HEK293T (cell line): ENCODE measurements at regions not wholly inside any gene's neighbourhood (a gene's known extent, or its start where the extent isn't known, plus 50 kb on each side); places are given as distances from the start of the nearest gene placed in this dataset.

Experiments used
- CTCF ChIA-PET: fragments of 350-600 bp; formaldehyde crosslinking; extraction: SDS; loops from one replicate; lab custom pipeline; 2021; ENCODE audit warnings: antibody characterized with exemption, inconsistent platforms; lab: Yijun Ruan, JAX
- POLR2A ChIA-PET: fragments of 350-600 bp; formaldehyde crosslinking; extraction: SDS; loops from one replicate; lab custom pipeline; 2020; ENCODE audit warnings: antibody characterized with exemption, inconsistent platforms; lab: Yijun Ruan, JAX
- DNase-seq: peaks from one replicate; pipeline ENCODE4 v3.0.0; 2012; ENCODE audit warnings: mixed read lengths; ENCODE audit errors: extremely low spot score
- ARNT ChIP-seq: fragments of 450-650 bp; IDR thresholded peaks from 2 replicates; pipeline ENCODE4 v1.6.1; 2017; ENCODE audit warnings: mild to moderate bottlenecking
- BHLHE40 ChIP-seq: fragments of 450-650 bp; IDR thresholded peaks from 2 replicates; pipeline ENCODE4 v1.6.1; 2016; ENCODE audit warnings: mild to moderate bottlenecking, moderate library complexity, borderline replicate concordance
- CTBP1 ChIP-seq: fragments of 450-650 bp; IDR thresholded peaks from 2 replicates; pipeline ENCODE4 v1.6.1; 2016; ENCODE audit warnings: borderline replicate concordance
- ELF4 ChIP-seq: fragments of 450-650 bp; IDR thresholded peaks from 2 replicates; pipeline ENCODE4 v1.6.1; 2017; ENCODE audit warnings: antibody characterized with exemption
- FOXA1 ChIP-seq: fragments of 450-650 bp; IDR thresholded peaks from 2 replicates; pipeline ENCODE4 v1.6.1; 2016; ENCODE audit warnings: mild to moderate bottlenecking
- FOXK2 ChIP-seq: fragments of 450-650 bp; IDR thresholded peaks from 2 replicates; pipeline ENCODE4 v1.6.1; 2016; ENCODE audit warnings: mild to moderate bottlenecking
- FOXM1 ChIP-seq: fragments of 450-650 bp; IDR thresholded peaks from 2 replicates; pipeline ENCODE4 v1.6.1; 2017; ENCODE audit warnings: mild to moderate bottlenecking, borderline replicate concordance
- HDGF ChIP-seq: fragments of 450-650 bp; IDR thresholded peaks from 2 replicates; pipeline ENCODE4 v1.6.1; 2017; ENCODE audit warnings: antibody characterized with exemption, borderline replicate concordance
- L3MBTL2 ChIP-seq: fragments of 450-650 bp; conservative IDR thresholded peaks from 2 replicates; pipeline ENCODE4 v1.6.1; 2016; ENCODE audit warnings: mild to moderate bottlenecking
- LEF1 ChIP-seq: fragments of 450-650 bp; IDR thresholded peaks from 2 replicates; pipeline ENCODE4 v1.6.1; 2017; ENCODE audit warnings: mild to moderate bottlenecking, borderline replicate concordance
- NFRKB ChIP-seq: fragments of 450-650 bp; IDR thresholded peaks from 2 replicates; pipeline ENCODE4 v1.6.1; 2016; ENCODE audit warnings: mild to moderate bottlenecking, moderate library complexity
- SP1 ChIP-seq: fragments of 450-650 bp; IDR thresholded peaks from 2 replicates; pipeline ENCODE4 v1.6.1; 2017
- SUZ12 ChIP-seq: fragments of 450-650 bp; IDR thresholded peaks from 2 replicates; pipeline ENCODE4 v1.6.1; 2016; ENCODE audit warnings: mild to moderate bottlenecking
- TARDBP ChIP-seq: fragments of 450-650 bp; IDR thresholded peaks from 2 replicates; pipeline ENCODE4 v1.6.1; 2016
- ZNF384 ChIP-seq: fragments of 450-650 bp; IDR thresholded peaks from 2 replicates; pipeline ENCODE4 v1.6.1; 2016
- TF ChIP-seq, protein P1 (sequence below): fragments of 450-650 bp; IDR thresholded peaks from 2 replicates; pipeline ENCODE4 v1.6.1; 2016

DNA sequence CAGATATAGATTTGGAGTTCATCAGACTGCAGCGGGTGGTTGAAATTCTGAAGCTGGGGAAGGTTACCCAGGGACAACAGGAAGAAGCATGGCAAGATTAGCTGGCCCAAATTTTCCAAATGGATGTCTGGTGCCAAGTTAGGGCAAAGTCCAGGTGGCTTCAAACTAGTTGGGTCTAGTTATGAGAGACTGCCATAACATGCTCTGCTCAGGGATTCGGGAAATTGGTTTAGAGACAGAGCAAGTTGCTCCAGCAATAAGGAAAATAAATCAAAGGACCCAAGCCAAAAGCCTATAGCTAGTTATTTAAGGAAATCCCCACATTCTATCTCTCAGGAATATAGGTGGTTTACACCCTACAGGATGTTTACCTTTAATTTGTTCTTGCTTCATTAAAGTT lies 125.7 kb upstream of the BTG1 start:
- POLR2A ChIA-PET = no interaction called here
- CTCF ChIA-PET = interaction anchor here (0.7 kb wide), 1 partner anchor 18 kb away, joined by 3 read pairs; no protein-coding TSS in a partner anchor
- no peak for DNase-seq
- TF ChIP-seq LEF1 (no peak), CTBP1 (no peak), FOXK2 (no peak), NFRKB (no peak), FOXM1 (no peak), L3MBTL2 (no peak), ZNF384 (no peak), ELF4 (no peak), ARNT (no peak), SUZ12 (no peak), HDGF (no peak), FOXA1 (no peak), SP1 (no peak), TARDBP (no peak), BHLHE40 (no peak)
- TF ChIP-seq, protein P1, sequence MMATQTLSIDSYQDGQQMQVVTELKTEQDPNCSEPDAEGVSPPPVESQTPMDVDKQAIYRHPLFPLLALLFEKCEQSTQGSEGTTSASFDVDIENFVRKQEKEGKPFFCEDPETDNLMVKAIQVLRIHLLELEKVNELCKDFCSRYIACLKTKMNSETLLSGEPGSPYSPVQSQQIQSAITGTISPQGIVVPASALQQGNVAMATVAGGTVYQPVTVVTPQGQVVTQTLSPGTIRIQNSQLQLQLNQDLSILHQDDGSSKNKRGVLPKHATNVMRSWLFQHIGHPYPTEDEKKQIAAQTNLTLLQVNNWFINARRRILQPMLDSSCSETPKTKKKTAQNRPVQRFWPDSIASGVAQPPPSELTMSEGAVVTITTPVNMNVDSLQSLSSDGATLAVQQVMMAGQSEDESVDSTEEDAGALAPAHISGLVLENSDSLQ = no peak

DNA sequence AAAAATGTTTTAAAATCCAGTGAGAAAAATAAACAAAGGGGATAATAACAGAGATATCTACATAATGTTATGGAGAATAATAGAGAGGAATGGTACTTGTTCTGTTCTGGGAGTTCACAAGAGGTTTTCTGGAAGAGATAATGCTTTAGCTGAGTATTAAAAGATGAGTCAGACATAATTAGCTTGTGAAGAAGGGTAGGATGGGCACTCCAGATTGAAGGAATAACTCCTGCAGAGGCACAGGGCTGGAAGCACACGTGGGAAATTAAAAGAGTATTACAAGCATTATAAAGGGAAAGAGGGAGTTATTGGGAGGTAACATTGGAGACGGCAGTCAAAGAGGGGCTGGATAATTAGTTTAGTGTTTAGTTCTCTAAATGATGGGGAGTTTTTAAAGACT lies 124.9 kb upstream of the BTG1 start:
- CTCF ChIA-PET = no interaction called here
- no peak for DNase-seq
- TF ChIP-seq BHLHE40 (no peak), FOXM1 (no peak), ELF4 (no peak), FOXA1 (no peak), FOXK2 (no peak), NFRKB (no peak), ZNF384 (no peak), HDGF (no peak), SUZ12 (no peak), ARNT (no peak), CTBP1 (no peak), LEF1 (no peak), L3MBTL2 (no peak)
- TF ChIP-seq, protein P1 = no peak
- POLR2A ChIA-PET = no interaction called here

DNA sequence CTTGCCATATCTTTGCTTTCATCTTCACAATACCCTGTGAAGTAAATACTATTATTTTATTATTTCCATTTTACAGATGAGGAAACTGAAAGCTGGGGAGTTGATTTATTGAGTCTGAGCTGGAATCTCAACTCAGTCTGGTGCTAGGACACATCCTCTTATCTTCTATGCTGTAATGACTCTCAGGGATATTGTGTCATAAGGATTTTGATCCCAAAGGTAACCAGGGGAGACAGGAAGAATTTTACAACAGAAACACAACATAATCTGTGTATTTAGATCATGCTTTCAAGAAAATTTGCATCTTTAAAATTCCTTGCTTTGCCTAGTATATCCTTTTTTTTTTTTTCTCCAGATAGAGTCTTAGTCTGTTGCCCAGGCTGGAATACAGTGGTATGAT lies 123.3 kb upstream of the BTG1 start:
- no peak for DNase-seq
- ChIA-PET POLR2A (no interaction called here), CTCF (no interaction called here)
- TF ChIP-seq SUZ12 (no peak), SP1 (no peak), ARNT (no peak), FOXM1 (no peak), FOXA1 (no peak), TARDBP (no peak)
- TF ChIP-seq, protein P1 = no peak

DNA sequence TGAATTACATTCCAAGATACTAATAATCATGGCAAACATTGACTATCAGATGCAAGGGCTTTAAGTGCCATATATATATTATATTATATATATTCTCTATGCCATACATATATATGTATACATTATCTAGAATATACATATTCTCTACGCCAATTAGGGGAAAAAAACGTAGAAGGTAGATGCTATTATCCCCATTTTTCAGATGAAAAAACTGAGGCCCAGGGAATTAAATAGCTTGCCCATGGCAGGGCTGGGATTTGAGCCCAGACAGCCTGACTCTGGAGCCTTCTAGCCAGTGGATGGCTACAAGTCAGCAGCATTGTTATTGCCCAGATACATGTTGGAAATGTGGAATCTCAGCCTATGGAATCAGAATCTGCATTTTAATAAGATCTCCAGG lies 116.0 kb upstream of the BTG1 start:
- ChIA-PET POLR2A (no interaction called here), CTCF (no interaction called here)

DNA sequence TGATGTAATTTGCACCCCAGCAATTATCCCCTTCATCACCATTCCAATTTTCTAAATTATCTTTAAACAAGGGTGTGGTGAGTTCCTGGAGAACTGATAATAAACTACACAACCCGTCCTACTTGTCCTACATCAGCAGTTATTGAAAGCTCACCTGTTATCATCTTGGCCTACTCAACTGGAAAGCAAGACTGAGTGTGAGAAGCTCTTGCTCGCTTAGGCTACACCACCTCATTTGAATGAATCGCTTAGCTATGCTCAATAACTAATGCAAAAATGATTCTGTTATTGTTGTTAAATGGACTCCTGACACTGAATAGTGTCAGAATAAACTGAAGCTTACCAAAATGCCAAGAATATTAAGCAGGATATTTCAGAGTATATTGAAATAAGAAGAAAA lies 115.4 kb upstream of the BTG1 start:
- ChIA-PET POLR2A (no interaction called here), CTCF (no interaction called here)

More for the DNA sequence above, 116.0 kb upstream of the BTG1 start:
- TF ChIP-seq HDGF (no peak), SUZ12 (no peak), FOXM1 (no peak), TARDBP (no peak), ARNT (no peak), SP1 (no peak), L3MBTL2 (no peak), BHLHE40 (no peak), FOXK2 (no peak), LEF1 (no peak), FOXA1 (no peak)
- TF ChIP-seq, protein P1 = no peak
- DNase-seq = no peak

More for the DNA sequence above, 115.4 kb upstream of the BTG1 start:
- no peak for TF ChIP-seq L3MBTL2
- TF ChIP-seq CTBP1 = no peak
- no peak for TF ChIP-seq SUZ12
- TF ChIP-seq, protein P1 = no peak
- no peak for TF ChIP-seq FOXK2
- no peak for TF ChIP-seq TARDBP
- TF ChIP-seq SP1 = no peak
- TF ChIP-seq BHLHE40 = no peak
- no peak for TF ChIP-seq HDGF
- no peak for TF ChIP-seq LEF1
- TF ChIP-seq NFRKB = no peak
- no peak for TF ChIP-seq FOXM1
- TF ChIP-seq FOXA1 = no peak
- TF ChIP-seq ARNT = no peak
- TF ChIP-seq ELF4 = no peak
- no peak for TF ChIP-seq ZNF384
- no peak for DNase-seq
